ENCODE measurements at regions not wholly inside any gene's neighbourhood (a gene's known extent, or its start where the extent isn't known, plus 50 kb on each side); places are given as distances from the start of the nearest gene placed in this dataset.

GRCh38 chr2:207279520-207279919 is 113.8 kb upstream of the KLF7 start (continued):
- TF ChIP-seq MEF2A (IDR thresholded peaks at IDR 0.05; ENCODE audit: insufficient read depth, low read depth, low read length) = 0 out of 2 replicates have a peak, but pooled peaks have one; percentile 9
- TF ChIP-seq SRF (IDR thresholded peaks at IDR 0.05; ENCODE audit: low read depth in 2 of 2, low read length in 2 of 2) = no peak
- no peak for TF ChIP-seq TAF1 (IDR thresholded peaks at IDR 0.05; ENCODE audit: borderline replicate concordance, low read depth, low read length)

- ChIA-PET RAD21 (ENCODE audit: unreplicated experiment) (no interaction called here), SMC1A (ENCODE audit: uncharacterized antibody, unreplicated experiment) (interaction anchor here (1.4 to 3.8 kb wide), 3 partner anchors 12 to 134 kb away, joined by 3 to 15 read pairs (median 6); no protein-coding TSS in a partner anchor), POLR2A (no interaction called here), CTCF (no interaction called here)
- DNase-seq (ENCODE audit: low read depth, low spot score) (no peak), ATAC-seq (no peak), FAIRE-seq (no peak)
- no peak overlapping the region for H3K27ac ChIP-seq (ENCODE audit: control insufficient read depth, insufficient read depth)
- no peak overlapping the region for H3K4me3 ChIP-seq
- H3K9me3 ChIP-seq (replicated peaks; ENCODE audit: control insufficient read depth, insufficient read depth, low read length) = no peaks in the 10 kb centered on the region; the same call in 2 of the 3 replicates
- TF ChIP-seq IKZF2 (IDR thresholded peaks at IDR 0.05) (no peak), NR2C2 (IDR thresholded peaks at IDR 0.05; ENCODE audit: borderline replicate concordance, control insufficient read depth, insufficient read length, low read depth) (no peak), RBBP5 (conservative IDR thresholded peaks at IDR 0.05) (no peak), PML (IDR thresholded peaks at IDR 0.05; ENCODE audit: low read length) (no peak), SP1 (IDR thresholded peaks at IDR 0.05; ENCODE audit: low read depth, low read length) (no peak), MYB (IDR thresholded peaks at IDR 0.05; ENCODE audit: borderline replicate concordance, low read depth, low read length) (no peak), HCFC1 (IDR thresholded peaks at IDR 0.05; ENCODE audit: low read length) (no peak), RAD51 (IDR thresholded peaks at IDR 0.05) (no peak), RB1 (IDR thresholded peaks at IDR 0.05; ENCODE audit: borderline replicate concordance) (no peak), IRF5 (IDR thresholded peaks at IDR 0.05; ENCODE audit: borderline replicate concordance) (no peak), KDM1A (IDR thresholded peaks at IDR 0.05; ENCODE audit: borderline replicate concordance) (no peak)
- intact Hi-C loops (cut with micrococcal nuclease; ENCODE audit: unreplicated experiment) = no loop called here
- H3K79me2 ChIP-seq (ENCODE audit: control insufficient read depth, insufficient read depth, low read length) = no peaks in the 10 kb centered on the region
- no TSS peak for BruUV-seq (replicated peaks)
- peaks cover 25% of the 10 kb centered on the region for H3K4me1 ChIP-seq (ENCODE audit: control insufficient read depth, insufficient read depth, low read length)
- no peak overlapping the region for H3K9ac ChIP-seq (ENCODE audit: control insufficient read depth, insufficient read depth, low read length)
- in situ Hi-C loops (cut with MboI) = no loop called here
- H3K4me2 ChIP-seq (ENCODE audit: control insufficient read depth, insufficient read depth) = no peak overlapping the region
- H2AFZ ChIP-seq (ENCODE audit: control insufficient read depth, low read depth, low read length) = no peak overlapping the region
- H3K27me3 ChIP-seq (replicated peaks in 1 of 2; ENCODE audit: control insufficient read depth in 2 of 2, insufficient read depth in 2 of 2, low read length in 1 of 2) = no peaks in the 10 kb centered on the region
- H3K36me3 ChIP-seq (ENCODE audit: control insufficient read depth in 2 of 2, insufficient read depth in 2 of 2, low read length in 1 of 2) = no peaks in the 10 kb centered on the region
- 87% methylated on average over 6 of the region's 6 CpGs for WGBS (ENCODE audit: insufficient coverage, insufficient replicate concordance, low lambda C conversion rate, missing lambda C conversion rate)
- H4K20me1 ChIP-seq (ENCODE audit: control insufficient read depth, insufficient read depth) = no peaks in the 10 kb centered on the region
Measured at GRCh38 chr2:207281436-207281835, 115.7 kb upstream of the KLF7 start.

All from GM12878 (cell line).